WTC11 (cell line): ENCODE measurements at regions not wholly inside any gene's neighbourhood (a gene's known extent, or its start where the extent isn't known, plus 50 kb on each side); places are given as distances from the start of the nearest gene placed in this dataset.

ENCODE experiments used
- ATAC-seq: fragments of 200-7000 bp; cut with Tn5 transposase; 2 replicates; pipeline ENCODE4 v1.10.0; 2021; ENCODE audit warnings: mild to moderate bottlenecking, moderate library complexity
- CTCF ChIA-PET: fragments of 300-600 bp; sonication (Branson Sonifier 250); formaldehyde crosslinking; loops from one replicate; lab custom pipeline; 2021; ENCODE audit warnings: antibody characterized with exemption; lab: Charles Lee
- POLR2A ChIA-PET: fragments of 350-600 bp; sonication (Branson Sonifier 250); formaldehyde crosslinking; loops from one replicate; lab custom pipeline; 2021; ENCODE audit warnings: antibody characterized with exemption; lab: Charles Lee
- DNase-seq: peaks from one replicate; pipeline ENCODE4 v3.0.0; 2021; ENCODE audit warnings: low spot score
- H3K27ac Mint-ChIP-seq: 2 replicates; pipeline ENCODE4 v1.8.0; 2021; ENCODE audit warnings: mixed read lengths
- H3K27me3 Mint-ChIP-seq: 2 replicates; pipeline ENCODE4 v1.8.0; 2021; ENCODE audit warnings: low read depth, mild to moderate bottlenecking, moderate library complexity, mixed read lengths
- H3K36me3 Mint-ChIP-seq: 2 replicates; pipeline ENCODE4 v1.8.0; 2021; ENCODE audit warnings: mixed read lengths
- H3K4me1 Mint-ChIP-seq: 2 replicates; pipeline ENCODE4 v1.8.0; 2022; ENCODE audit warnings: mixed read lengths
- H3K4me3 Mint-ChIP-seq: 2 replicates; pipeline ENCODE4 v1.8.0; 2021; ENCODE audit warnings: mild to moderate bottlenecking, moderate library complexity, mixed read lengths
- H3K9me3 Mint-ChIP-seq: 2 replicates; pipeline ENCODE4 v1.8.0; 2021; ENCODE audit warnings: mixed read lengths
- CDX4 ChIP-seq: fragments of 250-450 bp; sonication (Bioruptor Pico); IDR thresholded peaks from 2 replicates; pipeline ENCODE4 v1.9.0; 2021; ENCODE audit warnings: moderate library complexity, mild to moderate bottlenecking, inconsistent platforms, borderline replicate concordance
- CREM ChIP-seq: sonication (generic); formaldehyde crosslinking; IDR thresholded peaks from 2 replicates; pipeline ENCODE4 v1.8.1; 2022; ENCODE audit warnings: mild to moderate bottlenecking, missing genetic modification reagents, moderate library complexity
- GTF2I ChIP-seq: fragments of 250-450 bp; sonication (Bioruptor Pico); conservative IDR thresholded peaks from 2 replicates; pipeline ENCODE4 v1.4.0; 2021; ENCODE audit warnings: mild to moderate bottlenecking
- KAT7 ChIP-seq: sonication (generic); formaldehyde crosslinking; IDR thresholded peaks from 2 replicates; pipeline ENCODE4 v1.8.1; 2023; ENCODE audit warnings: missing genetic modification reagents, mild to moderate bottlenecking, borderline replicate concordance
- NFATC4 ChIP-seq: fragments of 250-450 bp; sonication (Bioruptor Pico); IDR thresholded peaks from 2 replicates; pipeline ENCODE4 v1.9.0; 2021; ENCODE audit warnings: mild to moderate bottlenecking
- NR2C2 ChIP-seq: sonication (generic); formaldehyde crosslinking; IDR thresholded peaks from 2 replicates; pipeline ENCODE4 v1.8.0; 2022; ENCODE audit warnings: mild to moderate bottlenecking, missing genetic modification reagents
- PRRX2 ChIP-seq: fragments of 250-450 bp; sonication (Bioruptor Pico); IDR thresholded peaks from 2 replicates; pipeline ENCODE4 v1.8.0; 2021; ENCODE audit warnings: mild to moderate bottlenecking
- RELA ChIP-seq: sonication (generic); formaldehyde crosslinking; IDR thresholded peaks from 2 replicates; pipeline ENCODE4 v1.8.1; 2022; ENCODE audit warnings: missing genetic modification reagents, mild to moderate bottlenecking, borderline replicate concordance
- RORB ChIP-seq: fragments of 250-450 bp; sonication (Bioruptor Pico); IDR thresholded peaks from 2 replicates; pipeline ENCODE4 v1.9.0; 2021; ENCODE audit warnings: mild to moderate bottlenecking
- TEAD4 ChIP-seq: sonication (generic); formaldehyde crosslinking; IDR thresholded peaks from 2 replicates; pipeline ENCODE4 v1.8.0; 2022; ENCODE audit warnings: mild to moderate bottlenecking, missing genetic modification reagents
- ZNF121 ChIP-seq: sonication (generic); formaldehyde crosslinking; IDR thresholded peaks from 2 replicates; pipeline ENCODE4 v1.8.0; 2023; ENCODE audit warnings: missing genetic modification reagents
- ZNF263 ChIP-seq: sonication (generic); formaldehyde crosslinking; IDR thresholded peaks from 2 replicates; pipeline ENCODE4 v1.8.1; 2022; ENCODE audit warnings: low read depth, mild to moderate bottlenecking, moderate library complexity, missing genetic modification reagents
- ZNF416 ChIP-seq: fragments of 250-450 bp; sonication (Bioruptor Pico); IDR thresholded peaks from 2 replicates; pipeline ENCODE4 v1.9.0; 2021; ENCODE audit warnings: mild to moderate bottlenecking, inconsistent platforms
- ZNF423 ChIP-seq: fragments of 250-450 bp; sonication (Bioruptor Pico); IDR thresholded peaks from 2 replicates; pipeline ENCODE4 v2.1.2; 2022; ENCODE audit warnings: mild to moderate bottlenecking, moderate library complexity
- ZNF425 ChIP-seq: fragments of 250-450 bp; sonication (Bioruptor Pico); conservative IDR thresholded peaks from 2 replicates; pipeline ENCODE4 v1.9.0; 2021; ENCODE audit warnings: mild to moderate bottlenecking
- ZNF671 ChIP-seq: fragments of 250-450 bp; sonication (Bioruptor Pico); IDR thresholded peaks from 2 replicates; pipeline ENCODE4 v1.8.0; 2021; ENCODE audit warnings: mild to moderate bottlenecking
- TF ChIP-seq, protein P1 (sequence below): sonication (generic); formaldehyde crosslinking; IDR thresholded peaks from 2 replicates; pipeline ENCODE4 v1.8.1; 2023; ENCODE audit warnings: mild to moderate bottlenecking, missing genetic modification reagents
- TF ChIP-seq, protein P2 (sequence below): sonication (generic); formaldehyde crosslinking; conservative IDR thresholded peaks from 2 replicates; pipeline ENCODE4 v1.8.1; 2022; ENCODE audit warnings: mild to moderate bottlenecking, missing genetic modification reagents
- TF ChIP-seq, protein P3 (sequence below): sonication (generic); formaldehyde crosslinking; IDR thresholded peaks from 2 replicates; pipeline ENCODE4 v1.8.1; 2022; ENCODE audit warnings: low read depth, mild to moderate bottlenecking, moderate library complexity, missing genetic modification reagents, borderline replicate concordance

DNA sequence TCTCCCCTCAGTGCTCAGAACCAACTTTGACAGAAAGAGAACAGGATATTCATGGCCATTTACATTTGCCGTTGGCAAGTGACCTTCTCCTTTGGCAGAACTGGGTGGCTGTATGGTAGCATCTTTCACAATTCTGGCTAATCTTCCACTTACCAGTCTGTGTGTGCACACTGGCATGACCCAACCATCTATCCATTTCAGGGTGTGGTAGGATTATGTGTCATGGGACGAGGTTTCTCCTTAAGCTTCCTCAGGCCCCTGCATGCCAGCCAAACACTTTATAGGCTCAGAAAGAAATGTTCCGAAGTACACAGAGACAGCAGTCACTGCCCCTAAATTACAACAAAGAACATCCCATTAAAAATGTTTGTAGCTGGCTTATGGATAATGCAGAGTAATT lies 497.1 kb downstream of the NFIB start:
- DNase-seq: no peak
- Mint-ChIP-seq H3K4me1 (no peaks in the 10 kb centered on the region), H3K27ac (no peak overlapping the region), H3K27me3 (no peaks in the 10 kb centered on the region), H3K36me3 (peaks cover 5% of the 10 kb centered on the region; the same call in 1 of the 2 replicates), H3K9me3 (peaks cover 23% of the 10 kb centered on the region)
- no peak for ATAC-seq
- ChIA-PET POLR2A (no interaction called here), CTCF (no interaction called here)
- TF ChIP-seq CDX4 (no peak), ZNF423 (CRISPR knock-in tag) (no peak), ZNF416 (CRISPR knock-in tag) (no peak), NFATC4 (CRISPR knock-in tag) (no peak), KAT7 (CRISPR knock-in tag) (no peak), ZNF425 (CRISPR knock-in tag) (no peak), PRRX2 (CRISPR knock-in tag) (no peak), CREM (CRISPR knock-in tag) (no peak), GTF2I (no peak), ZNF121 (CRISPR knock-in tag) (no peak), NR2C2 (no peak), ZNF263 (CRISPR knock-in tag) (no peak), RELA (no peak), TEAD4 (CRISPR knock-in tag) (no peak)
- TF ChIP-seq, protein P1, sequence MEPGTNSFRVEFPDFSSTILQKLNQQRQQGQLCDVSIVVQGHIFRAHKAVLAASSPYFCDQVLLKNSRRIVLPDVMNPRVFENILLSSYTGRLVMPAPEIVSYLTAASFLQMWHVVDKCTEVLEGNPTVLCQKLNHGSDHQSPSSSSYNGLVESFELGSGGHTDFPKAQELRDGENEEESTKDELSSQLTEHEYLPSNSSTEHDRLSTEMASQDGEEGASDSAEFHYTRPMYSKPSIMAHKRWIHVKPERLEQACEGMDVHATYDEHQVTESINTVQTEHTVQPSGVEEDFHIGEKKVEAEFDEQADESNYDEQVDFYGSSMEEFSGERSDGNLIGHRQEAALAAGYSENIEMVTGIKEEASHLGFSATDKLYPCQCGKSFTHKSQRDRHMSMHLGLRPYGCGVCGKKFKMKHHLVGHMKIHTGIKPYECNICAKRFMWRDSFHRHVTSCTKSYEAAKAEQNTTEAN (CRISPR knock-in tag): no peak
- TF ChIP-seq, protein P2, sequence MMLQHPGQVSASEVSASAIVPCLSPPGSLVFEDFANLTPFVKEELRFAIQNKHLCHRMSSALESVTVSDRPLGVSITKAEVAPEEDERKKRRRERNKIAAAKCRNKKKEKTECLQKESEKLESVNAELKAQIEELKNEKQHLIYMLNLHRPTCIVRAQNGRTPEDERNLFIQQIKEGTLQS (CRISPR knock-in tag): no peak
- TF ChIP-seq, all 79 proteins: peak for 0
- no peak overlapping the region for H3K4me3 Mint-ChIP-seq

GRCh38 chr9:13814647-13815400 lies 499.1 kb downstream of the NFIB start:
- H3K4me3 Mint-ChIP-seq: no peak overlapping the region

GRCh38 chr9:13811876-13812275 lies 502.1 kb downstream of the NFIB start:
- TF ChIP-seq, protein P3, sequence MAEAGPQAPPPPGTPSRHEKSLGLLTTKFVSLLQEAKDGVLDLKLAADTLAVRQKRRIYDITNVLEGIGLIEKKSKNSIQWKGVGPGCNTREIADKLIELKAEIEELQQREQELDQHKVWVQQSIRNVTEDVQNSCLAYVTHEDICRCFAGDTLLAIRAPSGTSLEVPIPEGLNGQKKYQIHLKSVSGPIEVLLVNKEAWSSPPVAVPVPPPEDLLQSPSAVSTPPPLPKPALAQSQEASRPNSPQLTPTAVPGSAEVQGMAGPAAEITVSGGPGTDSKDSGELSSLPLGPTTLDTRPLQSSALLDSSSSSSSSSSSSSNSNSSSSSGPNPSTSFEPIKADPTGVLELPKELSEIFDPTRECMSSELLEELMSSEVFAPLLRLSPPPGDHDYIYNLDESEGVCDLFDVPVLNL (CRISPR knock-in tag): no peak
- Mint-ChIP-seq H3K36me3 (no peaks in the 10 kb centered on the region), H3K9me3 (peaks cover 7% of the 10 kb centered on the region), H3K27me3 (no peaks in the 10 kb centered on the region), H3K27ac (no peak overlapping the region), H3K4me3 (no peak overlapping the region), H3K4me1 (no peaks in the 10 kb centered on the region)
- CTCF ChIA-PET: no interaction called here
- POLR2A ChIA-PET: no interaction called here
- ATAC-seq (no peak), DNase-seq (no peak)

More at GRCh38 chr9:13814647-13815400, 499.1 kb downstream of the NFIB start:
- Mint-ChIP-seq H3K9me3 (peaks cover 11% of the 10 kb centered on the region), H3K27me3 (no peaks in the 10 kb centered on the region), H3K27ac (no peak overlapping the region), H3K36me3 (peaks cover 5% of the 10 kb centered on the region; the same call in 1 of the 2 replicates), H3K4me1 (no peaks in the 10 kb centered on the region)
- no peak for ATAC-seq
- TF ChIP-seq, protein P2 (CRISPR knock-in tag): no peak
- TF ChIP-seq ZNF671 (CRISPR knock-in tag) (no peak), RORB (CRISPR knock-in tag) (no peak)
- ChIA-PET POLR2A (no interaction called here), CTCF (no interaction called here)
- DNase-seq: no peak
